Upper lobe of right lung (tissue), 1 donor: ENCODE measurements at regions not wholly inside any gene's neighbourhood (a gene's known extent, or its start where the extent isn't known, plus 50 kb on each side); places are given as distances from the start of the nearest gene placed in this dataset.

Source experiments
- ATAC-seq: fragments of 200-7000 bp; cut with Tn5 transposase; one replicate; pipeline ENCODE4 v1.9.1; 2020; ENCODE audit warnings: mild to moderate bottlenecking, moderate library complexity
- DNase-seq: peaks from one replicate; pipeline ENCODE4 v3.0.0-alpha.2; 2020
- H3K27ac ChIP-seq: fragments of 200-600 bp; one replicate; pipeline ENCODE4 v1.8.0; 2022
- H3K27me3 ChIP-seq: fragments of 200-600 bp; one replicate; pipeline ENCODE4 v1.8.0; 2022; ENCODE audit warnings: mild to moderate bottlenecking
- H3K36me3 ChIP-seq: fragments of 200-600 bp; one replicate; pipeline ENCODE4 v1.8.0; 2022
- H3K4me1 ChIP-seq: fragments of 200-600 bp; one replicate; pipeline ENCODE4 v1.8.0; 2022
- H3K4me3 ChIP-seq: fragments of 200-600 bp; one replicate; pipeline ENCODE4 v1.8.0; 2022; ENCODE audit warnings: mild to moderate bottlenecking
- H3K9me3 ChIP-seq: fragments of 200-600 bp; one replicate; pipeline ENCODE4 v1.8.0; 2022
- CTCF ChIP-seq: fragments of 200-600 bp; IDR thresholded peaks from one replicate; pipeline ENCODE4 v1.8.0; 2022; ENCODE audit warnings: antibody characterized with exemption
- intact Hi-C: fragments of 100-400 bp; cut with DNase I; formaldehyde crosslinking; loops from one replicate; pipeline ENCODE4 v1.11.0; 2022
- donor health status: DM: no; HTN: yes; CAD: no; lungs with severe emphysema.

GRCh38 chr6:99852031-99852430 is 142.0 kb downstream of the MCHR2 start:
- no peak for DNase-seq
- no peaks in the 10 kb centered on the region for H3K36me3 ChIP-seq
- H3K4me1 ChIP-seq = no peaks in the 10 kb centered on the region
- intact Hi-C loops = no loop called here
- ATAC-seq = no peak
- TF ChIP-seq CTCF = no peak
- no peak overlapping the region for H3K27ac ChIP-seq
- no peak overlapping the region for H3K4me3 ChIP-seq
- no peaks in the 10 kb centered on the region for H3K27me3 ChIP-seq
- H3K9me3 ChIP-seq = no peaks in the 10 kb centered on the region

DNA sequence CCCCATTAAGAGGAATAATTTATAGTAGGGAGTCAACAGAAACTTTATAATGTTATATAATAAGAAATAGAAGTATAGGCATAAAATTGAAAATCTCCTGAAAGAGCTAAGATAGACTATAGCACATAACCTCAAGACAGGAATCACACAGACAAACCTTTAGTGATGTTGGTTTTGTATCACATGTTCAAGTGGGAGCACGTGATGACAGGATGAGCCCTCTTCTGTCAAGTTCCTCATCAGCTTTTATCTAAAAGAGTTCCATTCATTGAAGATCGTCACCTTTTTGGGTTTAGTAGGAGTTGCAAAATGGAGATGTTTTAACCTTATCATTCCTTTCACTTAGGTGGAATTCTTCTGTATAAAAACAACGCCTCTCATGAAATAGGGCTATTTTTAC is 127.0 kb downstream of the MCHR2 start:
- Histone ChIP-seq H3K9me3 (no peaks in the 10 kb centered on the region), H3K27me3 (no peaks in the 10 kb centered on the region), H3K36me3 (no peaks in the 10 kb centered on the region), H3K4me1 (no peaks in the 10 kb centered on the region), H3K27ac (no peak overlapping the region), H3K4me3 (no peak overlapping the region)
- intact Hi-C loops = no loop called here
- TF ChIP-seq CTCF = no peak
- DNase-seq (no peak), ATAC-seq (no peak)

DNA sequence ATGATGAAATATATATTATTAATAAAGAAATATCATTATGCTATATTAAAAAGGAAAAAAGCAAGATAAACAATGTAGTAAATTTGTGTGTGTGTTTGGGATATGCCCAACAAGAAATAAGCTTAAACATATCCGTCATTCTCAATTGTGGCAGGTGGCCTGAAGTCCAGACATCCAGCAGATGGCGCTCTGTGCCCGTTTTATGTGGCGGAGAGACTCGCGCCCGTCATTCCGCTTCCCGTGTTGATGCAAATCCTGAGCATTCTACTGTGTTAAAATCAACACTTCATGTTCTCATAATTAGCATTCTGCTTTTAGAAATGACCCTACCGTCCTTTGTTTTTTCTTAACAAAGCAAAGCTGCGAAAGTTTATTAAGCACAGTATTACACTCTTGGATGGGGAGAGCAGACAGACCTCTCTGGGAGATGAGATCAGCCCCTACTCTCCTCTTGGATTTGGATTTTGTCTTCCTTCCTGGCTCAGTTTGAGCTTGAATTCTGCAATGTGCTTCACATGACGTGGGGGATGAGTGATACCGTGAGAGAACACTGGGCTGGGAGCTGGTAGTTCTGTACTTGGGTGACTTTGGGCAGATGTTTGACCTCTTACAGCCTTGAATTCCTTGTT is 125.8 kb downstream of the MCHR2 start:
- H3K27me3 ChIP-seq = no peaks in the 10 kb centered on the region
- no peak overlapping the region for H3K4me3 ChIP-seq
- TF ChIP-seq CTCF = peak; percentile 83
- no peak overlapping the region for H3K27ac ChIP-seq
- no peaks in the 10 kb centered on the region for H3K4me1 ChIP-seq
- no peaks in the 10 kb centered on the region for H3K9me3 ChIP-seq
- ATAC-seq = peak; percentile 91
- H3K36me3 ChIP-seq = no peaks in the 10 kb centered on the region
- intact Hi-C loops = no loop called here
- DNase-seq = peak; percentile 84
